Pons (tissue), 1 donor: ENCODE measurements at regions not wholly inside any gene's neighbourhood (a gene's known extent, or its start where the extent isn't known, plus 50 kb on each side); places are given as distances from the start of the nearest gene placed in this dataset.
"Not testable (repeated sequence)": the region's sequence is repeated elsewhere in the genome, so short reads cannot be mapped to it uniquely, and the experiment has no call there.

Experiments used
- DNase-seq: peaks from one replicate; pipeline ENCODE4 v3.0.0-alpha.2; 2016; ENCODE audit warnings: low spot score

GRCh38 chr10:123318516-123318915, 164.3 kb downstream of the BUB3 start:
- DNase-seq: no peak

GRCh38 chr10:123320091-123320490, 165.9 kb downstream of the BUB3 start:
- no peak for DNase-seq

GRCh38 chr10:123323884-123324283, 169.7 kb downstream of the BUB3 start:
- DNase-seq: no peak

- no peak for DNase-seq
These were observed 171.5 kb downstream of the BUB3 start for GRCh38 chr10:123325663-123326190.

- no peak for DNase-seq
These were observed 172.5 kb downstream of the BUB3 start for GRCh38 chr10:123326674-123327073.

GRCh38 chr10:123327450-123327849, 173.2 kb downstream of the BUB3 start:
- DNase-seq: no peak

GRCh38 chr10:123327896-123328295, 173.7 kb downstream of the BUB3 start:
- DNase-seq: no peak

- DNase-seq: peak; percentile 91
These were observed 177.2 kb downstream of the BUB3 start for GRCh38 chr10:123331438-123331837.

- DNase-seq: no peak
These were observed 192.4 kb downstream of the BUB3 start for GRCh38 chr10:123346581-123346980.

GRCh38 chr10:123348691-123349572, 194.7 kb downstream of the BUB3 start:
- DNase-seq: no peak

GRCh38 chr10:123351715-123352114, 197.5 kb downstream of the BUB3 start:
- no peak for DNase-seq

GRCh38 chr10:123354521-123354920, 200.3 kb downstream of the BUB3 start:
- no peak for DNase-seq

GRCh38 chr10:123355748-123356481, 201.7 kb downstream of the BUB3 start:
- DNase-seq: no peak

GRCh38 chr10:123356799-123357198, 202.6 kb downstream of the BUB3 start:
- no peak for DNase-seq

GRCh38 chr10:123357421-123357930, 203.3 kb downstream of the BUB3 start:
- no peak for DNase-seq

- no peak for DNase-seq
These were observed 205.3 kb downstream of the BUB3 start for GRCh38 chr10:123359539-123359938.

GRCh38 chr10:123361832-123362231, 207.6 kb downstream of the BUB3 start:
- no peak for DNase-seq

GRCh38 chr10:123367195-123367594, 213.0 kb downstream of the BUB3 start:
- DNase-seq: peak; percentile 96

- DNase-seq: not testable (repeated sequence)
These were observed 217.4 kb downstream of the BUB3 start for GRCh38 chr10:123371626-123372025.

- no peak for DNase-seq
These were observed 219.4 kb downstream of the BUB3 start for GRCh38 chr10:123373591-123373990.

GRCh38 chr10:123375097-123375496, 220.9 kb downstream of the BUB3 start:
- DNase-seq: no peak

- DNase-seq: no peak
These were observed 221.5 kb downstream of the BUB3 start for GRCh38 chr10:123375738-123376137.

GRCh38 chr10:123377883-123378282, 223.7 kb downstream of the BUB3 start:
- DNase-seq: no peak
